ENCODE measurements at regions not wholly inside any gene's neighbourhood (a gene's known extent, or its start where the extent isn't known, plus 50 kb on each side); places are given as distances from the start of the nearest gene placed in this dataset.

- TF ChIP-seq ZBTB33 (IDR thresholded peaks at IDR 0.05) (no peak), EGR1 (IDR thresholded peaks at IDR 0.05; ENCODE audit: low read depth in 2 of 2) (no peak)
Measured at GRCh38 chr5:156095709-156096241, 231.2 kb upstream of the SGCD start (continued).

- peaks cover 0 to 1% (median 0%) of the 10 kb centered on the region in 4 donors for H3K4me1 ChIP-seq (ENCODE audit: control insufficient read depth in 4 of 4, insufficient read depth in 4 of 4, low read length in 3 of 4)
- H3K9me3 ChIP-seq (ENCODE audit: control insufficient read depth in 4 of 4, low read length in 3 of 4), result peaks cover 0 to 5% (median 1%) of the 10 kb centered on the region in 4 donors
- 72% methylated on average over 1 of the region's 1 CpG for WGBS
- TF ChIP-seq SP1 (IDR thresholded peaks at IDR 0.05) (no peak), MAX (IDR thresholded peaks at IDR 0.05) (no peak), ZBTB33 (IDR thresholded peaks at IDR 0.05) (no peak), EGR1 (IDR thresholded peaks at IDR 0.05; ENCODE audit: low read depth in 2 of 2) (no peak), RXRA (IDR thresholded peaks at IDR 0.05) (no peak), TAF1 (conservative IDR thresholded peaks at IDR 0.05) (no peak), ATF3 (IDR thresholded peaks at IDR 0.05) (no peak), HNF4G (IDR thresholded peaks at IDR 0.05) (no peak), REST (IDR thresholded peaks at IDR 0.05) (no peak), JUND (IDR thresholded peaks at IDR 0.05) (no peak), NR2F2 (IDR thresholded peaks at IDR 0.05) (no peak), HNF4A (conservative IDR thresholded peaks at IDR 0.05) (no peak)
- H3K27ac ChIP-seq (ENCODE audit: low read depth in 1 of 2, low read length in 2 of 2), result no peak overlapping the region
- no peak for DNase-seq (ENCODE audit: low spot score)
- no peak overlapping the region for H3K4me3 ChIP-seq (ENCODE audit: low read depth in 1 of 3, low read length in 3 of 3)
- H3K36me3 ChIP-seq (ENCODE audit: control insufficient read depth in 4 of 4, insufficient read depth in 3 of 4, low read depth in 1 of 4, low read length in 3 of 4), result no peaks in the 10 kb centered on the region
- no peak overlapping the region for H3K9ac ChIP-seq (ENCODE audit: low read depth in 1 of 2, low read length in 2 of 2)
- H3K27me3 ChIP-seq (ENCODE audit: control insufficient read depth in 4 of 4, insufficient read depth in 4 of 4, low read length in 3 of 4), result no peaks in the 10 kb centered on the region
Measured at GRCh38 chr5:156096259-156096658, 230.7 kb upstream of the SGCD start.

All from liver (tissue), 7 donors.